ENCODE measurements at regions not wholly inside any gene's neighbourhood (a gene's known extent, or its start where the extent isn't known, plus 50 kb on each side); places are given as distances from the start of the nearest gene placed in this dataset.
A peak's percentile ranks its signal among the peaks of the same experiment; 100 is the strongest.

GRCh38 chr6:53975941-53976615, 135.2 kb upstream of the MLIP start:
- CTCF ChIA-PET = no interaction called here
- Histone ChIP-seq H3K4me2 (ENCODE audit: low read depth, low read length) (no peak overlapping the region), H3K4me1 (ENCODE audit: control insufficient read depth, insufficient read depth, low read length) (no peaks in the 10 kb centered on the region; the same call in 1 of the 2 replicates), H2AK9ac (replicated peaks; ENCODE audit: low read depth, low read length, poor library complexity) (no peak overlapping the region), H2BK120ac (ENCODE audit: low read depth, low read length) (no peak overlapping the region), H3K9ac (ENCODE audit: low read depth, low read length) (no peak overlapping the region), H3K56ac (ENCODE audit: extremely low read depth, insufficient read depth, low read length) (no peak overlapping the region), H3K14ac (replicated peaks; ENCODE audit: low read depth, low read length) (no peak overlapping the region), H3K4me3 (ENCODE audit: insufficient read depth, low read depth, low read length) (no peak overlapping the region), H2BK15ac (ENCODE audit: low read depth, low read length) (no peak overlapping the region), H3K9me1 (ENCODE audit: insufficient read depth, low read length) (no peaks in the 10 kb centered on the region), H3K18ac (ENCODE audit: low read depth, low read length) (no peak overlapping the region), H2AK5ac (ENCODE audit: low read depth, low read length) (no peak overlapping the region), H3K27ac (ENCODE audit: insufficient read depth, low read length) (no peak overlapping the region), H2BK20ac (ENCODE audit: low read depth, low read length) (no peak overlapping the region), H3K23ac (ENCODE audit: low read depth, low read length) (no peak overlapping the region), H4K20me1 (ENCODE audit: insufficient read depth, low read length) (no peaks in the 10 kb centered on the region), H4K91ac (ENCODE audit: insufficient read depth, low read depth, low read length) (no peak overlapping the region), H2AFZ (replicated peaks; ENCODE audit: low read length, poor library complexity) (no peak overlapping the region), H3K9me3 (ENCODE audit: control insufficient read depth, insufficient read depth, low read length) (no peaks in the 10 kb centered on the region), H4K5ac (ENCODE audit: low read depth, low read length) (no peak overlapping the region), H3K27me3 (ENCODE audit: control insufficient read depth, insufficient read depth, low read length) (no peaks in the 10 kb centered on the region), H4K8ac (ENCODE audit: low read depth in 2 of 2, low read length in 2 of 2) (no peak overlapping the region), H2BK5ac (ENCODE audit: low read depth, low read length, poor library complexity, severe bottlenecking) (no peak overlapping the region), H3K4ac (ENCODE audit: low read depth, low read length) (no peak overlapping the region), H3K36me3 (ENCODE audit: control insufficient read depth, insufficient read depth, low read length) (no peaks in the 10 kb centered on the region), H3K79me1 (ENCODE audit: low read depth in 1 of 2, low read length in 2 of 2) (no peaks in the 10 kb centered on the region)
- no TSS peak for BruUV-seq (replicated peaks)
- dilution Hi-C loops (cut with HindIII; ENCODE audit: low sequenced_read_pairs, unreplicated experiment) (no loop called here), in situ Hi-C loops (cut with MboI; ENCODE audit: low sequenced_read_pairs) (loop anchor here (25.0 kb wide), 2 partner anchors 736 to 886 kb away; no protein-coding TSS in a partner anchor), intact Hi-C loops (cut with micrococcal nuclease) (no loop called here)
- no CpG with 5 or more reads among the region's 3 CpGs for WGBS, 2 experiments (ENCODE audit: extremely low coverage in 2 of 2, insufficient read length in 1 of 2)
- TF ChIP-seq MAFK (IDR thresholded peaks at IDR 0.05; ENCODE audit: low read depth, low read length) (no peak), NFE2L2 (IDR thresholded peaks at IDR 0.05; ENCODE audit: low read depth, low read length) (no peak), BHLHE40 (IDR thresholded peaks at IDR 0.05; ENCODE audit: low read depth, low read length) (no peak), MAZ (IDR thresholded peaks at IDR 0.05; ENCODE audit: borderline replicate concordance, low read depth, low read length) (no peak), MXI1 (IDR thresholded peaks at IDR 0.05; ENCODE audit: borderline replicate concordance, low read depth, low read length) (no peak), CHD1 (IDR thresholded peaks at IDR 0.05; ENCODE audit: low read depth, low read length) (no peak), CTCF (conservative IDR thresholded peaks at IDR 0.05; ENCODE audit: low read depth, low read length) (no peak), POLR2A (IDR thresholded peaks at IDR 0.05; ENCODE audit: low read depth, low read length) (no peak), SMC3 (IDR thresholded peaks at IDR 0.05; ENCODE audit: low read depth, low read length) (no peak), RCOR1 (IDR thresholded peaks at IDR 0.05; ENCODE audit: insufficient replicate concordance, low read length) (no peak), RFX5 (IDR thresholded peaks at IDR 0.05; ENCODE audit: low read depth, low read length) (no peak), RAD21 (IDR thresholded peaks at IDR 0.05; ENCODE audit: low read length) (no peak), ELK1 (IDR thresholded peaks at IDR 0.05; ENCODE audit: borderline replicate concordance, low read depth, low read length) (no peak), FOS (IDR thresholded peaks at IDR 0.05; ENCODE audit: low read depth, low read length) (no peak), CEBPB (IDR thresholded peaks at IDR 0.05; ENCODE audit: low read depth, low read length) (no peak)
- TF ChIP-seq, protein P1, sequence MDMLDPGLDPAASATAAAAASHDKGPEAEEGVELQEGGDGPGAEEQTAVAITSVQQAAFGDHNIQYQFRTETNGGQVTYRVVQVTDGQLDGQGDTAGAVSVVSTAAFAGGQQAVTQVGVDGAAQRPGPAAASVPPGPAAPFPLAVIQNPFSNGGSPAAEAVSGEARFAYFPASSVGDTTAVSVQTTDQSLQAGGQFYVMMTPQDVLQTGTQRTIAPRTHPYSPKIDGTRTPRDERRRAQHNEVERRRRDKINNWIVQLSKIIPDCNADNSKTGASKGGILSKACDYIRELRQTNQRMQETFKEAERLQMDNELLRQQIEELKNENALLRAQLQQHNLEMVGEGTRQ (IDR thresholded peaks at IDR 0.05; ENCODE audit: low read depth, low read length) = no peak
- peak; percentile 57 for ATAC-seq (ENCODE audit: low read depth)
- DNase-seq = peak; percentile 39
- POLR2A ChIA-PET (ENCODE audit: unreplicated experiment) = interaction anchor here (0.6 to 0.7 kb wide), 2 partner anchors 160 to 285 kb away, joined by 4 to 13 read pairs; no protein-coding TSS in a partner anchor

All from IMR-90 (cell line).